ENCODE measurements at regions not wholly inside any gene's neighbourhood (a gene's known extent, or its start where the extent isn't known, plus 50 kb on each side); places are given as distances from the start of the nearest gene placed in this dataset.

DNA sequence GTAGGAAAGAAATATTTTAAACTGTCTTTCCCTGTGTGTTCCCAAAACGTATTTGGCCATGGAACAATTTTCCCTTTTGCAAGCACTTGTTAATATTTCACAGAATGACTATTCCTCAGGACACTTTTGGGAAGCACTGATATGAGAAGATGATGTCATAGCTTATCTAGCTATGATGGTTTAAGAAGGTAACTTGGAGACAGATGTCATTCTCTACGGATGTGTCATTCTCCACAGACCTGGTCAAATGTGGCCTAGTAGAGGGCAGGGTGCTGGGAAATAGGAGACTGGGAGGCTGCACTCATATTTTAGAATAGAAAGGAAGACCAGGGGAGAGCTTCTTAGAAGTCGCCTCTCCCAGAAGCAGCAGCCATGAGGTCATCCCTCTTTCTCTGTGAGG lies 220.7 kb upstream of the GLI3 start:
- TF ChIP-seq, protein P1, sequence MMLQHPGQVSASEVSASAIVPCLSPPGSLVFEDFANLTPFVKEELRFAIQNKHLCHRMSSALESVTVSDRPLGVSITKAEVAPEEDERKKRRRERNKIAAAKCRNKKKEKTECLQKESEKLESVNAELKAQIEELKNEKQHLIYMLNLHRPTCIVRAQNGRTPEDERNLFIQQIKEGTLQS (IDR thresholded peaks at IDR 0.05) = peak; percentile 39
- TF ChIP-seq, protein P1 (CRISPR knock-in tag; conservative IDR thresholded peaks at IDR 0.05) = no peak
- TF ChIP-seq RBM39 (optimal IDR thresholded peaks at IDR 0.05; ENCODE audit: low read depth, low read length) = no peak
- no peak for TF ChIP-seq TEAD2 (tag; IDR thresholded peaks at IDR 0.05)
- 0 out of 2 replicates have a peak, but pooled peaks have one; percentile 13 for TF ChIP-seq ATF7 (IDR thresholded peaks at IDR 0.05)
- WGBS (ENCODE audit: insufficient coverage, low coverage, missing lambda C conversion rate) = 0% methylated on average over 3 of the region's 3 CpGs
- no peak overlapping the region for H3K4me2 ChIP-seq (ENCODE audit: insufficient read depth, low read length)
- no peak for ATAC-seq
- no peak overlapping the region for H2AFZ ChIP-seq (ENCODE audit: low read depth, low read length)
- H3K4me3 ChIP-seq = no peak overlapping the region
- intact Hi-C loops (cut with micrococcal nuclease) = no loop called here
- in situ Hi-C loops (cut with MboI) = no loop called here
- POLR2A ChIA-PET = no interaction called here
- no peak overlapping the region for H3K27ac ChIP-seq (ENCODE audit: extremely low read depth, low read depth, low read length)
- no peak for FAIRE-seq
- H3K9ac ChIP-seq (ENCODE audit: insufficient read depth in 1 of 2, low read depth in 2 of 2, low read length in 2 of 2) = no peak overlapping the region
- H3K36me3 ChIP-seq (ENCODE audit: control insufficient read depth, insufficient read depth, low read length) = no peaks in the 10 kb centered on the region
- H3K79me2 ChIP-seq (ENCODE audit: control insufficient read depth, insufficient read depth, low read length) = no peaks in the 10 kb centered on the region
- H3K9me3 ChIP-seq (replicated peaks; ENCODE audit: control insufficient read depth, insufficient read depth, low read depth, low read length) = no peaks in the 10 kb centered on the region
- H3K9me1 ChIP-seq (ENCODE audit: control insufficient read depth, insufficient read depth, low read length) = no peaks in the 10 kb centered on the region
- DNase-seq (ENCODE audit: extremely low read depth in 1 of 4, low spot score in 3 of 4) = no peak
- H3K4me1 ChIP-seq (replicated peaks in 1 of 2; ENCODE audit: control insufficient read depth in 2 of 2, insufficient read depth in 2 of 2, low read length in 2 of 2) = no peaks in the 10 kb centered on the region
- H3K27me3 ChIP-seq (ENCODE audit: control insufficient read depth in 2 of 2, insufficient read depth in 2 of 2, low read length in 2 of 2) = peaks cover 0 to 4% of the 10 kb centered on the region in 2 experiments; a peak in 1 of 5 replicates
- no peaks in the 10 kb centered on the region; the same call in 1 of the 2 replicates for H4K20me1 ChIP-seq (replicated peaks; ENCODE audit: control insufficient read depth, insufficient read depth, low read length)
- no TSS peak for BruUV-seq (replicated peaks)
- CTCF ChIA-PET (ENCODE audit: low intra/inter-chr PET ratio) = no interaction called here

- Histone ChIP-seq H3K9me1 (ENCODE audit: control insufficient read depth, insufficient read depth, low read length) (no peaks in the 10 kb centered on the region), H3K9me3 (replicated peaks; ENCODE audit: control insufficient read depth, insufficient read depth, low read depth, low read length) (no peaks in the 10 kb centered on the region), H3K4me2 (ENCODE audit: insufficient read depth, low read length) (no peak overlapping the region), H4K20me1 (replicated peaks; ENCODE audit: control insufficient read depth, insufficient read depth, low read length) (no peaks in the 10 kb centered on the region; the same call in 1 of the 2 replicates), H2AFZ (ENCODE audit: low read depth, low read length) (no peak overlapping the region), H3K9ac (ENCODE audit: insufficient read depth in 1 of 2, low read depth in 2 of 2, low read length in 2 of 2) (no peak overlapping the region), H3K4me3 (no peak overlapping the region), H3K79me2 (ENCODE audit: control insufficient read depth, insufficient read depth, low read length) (no peaks in the 10 kb centered on the region), H3K36me3 (ENCODE audit: control insufficient read depth, insufficient read depth, low read length) (no peaks in the 10 kb centered on the region), H3K27me3 (ENCODE audit: control insufficient read depth in 2 of 2, insufficient read depth in 2 of 2, low read length in 2 of 2) (peaks cover 0 to 4% of the 10 kb centered on the region in 2 experiments; a peak in 1 of 5 replicates), H3K4me1 (replicated peaks in 1 of 2; ENCODE audit: control insufficient read depth in 2 of 2, insufficient read depth in 2 of 2, low read length in 2 of 2) (no peaks in the 10 kb centered on the region), H3K27ac (ENCODE audit: extremely low read depth, low read depth, low read length) (no peak overlapping the region)
- ChIA-PET POLR2A (no interaction called here), CTCF (ENCODE audit: low intra/inter-chr PET ratio) (no interaction called here)
- in situ Hi-C loops (cut with MboI) (no loop called here), intact Hi-C loops (cut with micrococcal nuclease) (no loop called here)
- FAIRE-seq (no peak), DNase-seq (ENCODE audit: extremely low read depth in 1 of 4, low spot score in 3 of 4) (no peak), ATAC-seq (no peak)
- 3% methylated on average over 4 of the region's 4 CpGs for WGBS (ENCODE audit: insufficient coverage, low coverage, missing lambda C conversion rate)
- no TSS peak for BruUV-seq (replicated peaks)
- TF ChIP-seq MCM5 (IDR thresholded peaks at IDR 0.05; ENCODE audit: low read depth) (no peak), ZNF408 (CRISPR knock-in tag; IDR thresholded peaks at IDR 0.05; ENCODE audit: low read depth) (no peak), ZC3H8 (IDR thresholded peaks at IDR 0.05) (no peak), SRF (CRISPR knock-in tag; IDR thresholded peaks at IDR 0.05) (no peak), ZNF583 (CRISPR knock-in tag; IDR thresholded peaks at IDR 0.05) (no peak), UBTF (IDR thresholded peaks at IDR 0.05; ENCODE audit: borderline replicate concordance in 1 of 2, low read depth in 2 of 2, low read length in 2 of 2) (no peak), HEY1 (CRISPR knock-in tag; IDR thresholded peaks at IDR 0.05; ENCODE audit: borderline replicate concordance) (no peak), SOX6 (IDR thresholded peaks at IDR 0.05) (no peak), EP300 (IDR thresholded peaks at IDR 0.05; ENCODE audit: low read length) (no peak)
- TF ChIP-seq, protein P2, sequence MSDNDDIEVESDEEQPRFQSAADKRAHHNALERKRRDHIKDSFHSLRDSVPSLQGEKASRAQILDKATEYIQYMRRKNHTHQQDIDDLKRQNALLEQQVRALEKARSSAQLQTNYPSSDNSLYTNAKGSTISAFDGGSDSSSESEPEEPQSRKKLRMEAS (CRISPR knock-in tag; IDR thresholded peaks at IDR 0.05) = no peak
Measured at GRCh38 chr7:42456756-42457276, 219.8 kb upstream of the GLI3 start.

Measured in K562 (cell line).